HepG2 (cell line): ENCODE measurements at regions not wholly inside any gene's neighbourhood (a gene's known extent, or its start where the extent isn't known, plus 50 kb on each side); places are given as distances from the start of the nearest gene placed in this dataset.

Experiments
- ATAC-seq: fragments of 200-7000 bp; cut with Tn5 transposase; 3 replicates; pipeline ENCODE4 v1.9.1; 2020; ENCODE audit warnings: mild to moderate bottlenecking, moderate library complexity
- BruUV-seq: library from RNA; stranded (reverse); fragments of 400-500 nt; replicated peaks from 2 replicates; lab custom pipeline; 2021; lab: Mats Ljungman, UMichigan
- CTCF ChIA-PET: fragments of 300-600 bp; formaldehyde crosslinking; extraction: SDS; loops from one replicate; lab custom pipeline; 2021; ENCODE audit warnings: low total read pairs, inconsistent platforms, low intra/inter-chr PET ratio; lab: Yijun Ruan, JAX
- POLR2A ChIA-PET: fragments of 350-600 bp; sonication (Branson Sonifier 250); formaldehyde crosslinking; loops from one replicate; lab custom pipeline; 2020; ENCODE audit warnings: antibody characterized with exemption, inconsistent platforms; lab: Yijun Ruan, JAX
- DNase-seq: peaks from one replicate; pipeline ENCODE4 v3.0.0-alpha.2; 2015; ENCODE audit warnings: low spot score
- FAIRE-seq: peaks from 3 replicates; lab custom pipeline; 2011; peaks lifted over from hg19 to GRCh38; lab: Jason Lieb, UNC
- H2AFZ ChIP-seq: one replicate; pipeline ENCODE4 v1.6.1; 2011; ENCODE audit warnings: low read length, inconsistent platforms
- H3K27ac ChIP-seq: fragments of 300-600 bp; 3 replicates; pipeline ENCODE4 v1.8.0; 2011; ENCODE audit warnings: mixed run types, mild to moderate bottlenecking, mixed read lengths, low read length, inconsistent platforms; ENCODE audit not compliant: insufficient read depth; ENCODE audit errors: extremely low read length
- H3K27me3 ChIP-seq, 2 experiments: fragments of 200-600 bp in 1 of 2; 2 replicates in 1 of 2; 3 replicates in 1 of 2; pipeline versions ENCODE4 v1.6.0 to v1.8.0; 2011; ENCODE audit warnings: low read length in 2 of 2, mild to moderate bottlenecking in 2 of 2, moderate library complexity in 2 of 2, inconsistent platforms in 1 of 2; ENCODE audit not compliant: insufficient read depth in 2 of 2, control insufficient read depth in 1 of 2
- H3K36me3 ChIP-seq, 2 experiments: fragments of 200-600 bp in 1 of 2; replicated peaks in 1 of 2; 2 replicates in 1 of 2; 3 replicates in 1 of 2; pipeline versions ENCODE4 v1.5.1 to v1.8.0; 2011; ENCODE audit warnings: low read length in 2 of 2, inconsistent platforms in 1 of 2; ENCODE audit not compliant: insufficient read depth in 2 of 2, control insufficient read depth in 1 of 2
- H3K4me1 ChIP-seq: 2 replicates; pipeline ENCODE4 v1.5.1; 2012; ENCODE audit warnings: low read length, inconsistent platforms; ENCODE audit not compliant: insufficient read depth
- H3K4me2 ChIP-seq: 2 replicates; pipeline ENCODE4 v1.6.0; 2011; ENCODE audit warnings: low read depth, low read length, inconsistent platforms
- H3K4me3 ChIP-seq, 3 experiments: fragments of 200-600 bp in 1 of 3; sonication (generic), shearing (Covaris generic) in 1 of 3; replicated peaks in 1 of 3; 2 replicates each; pipeline ENCODE4 v1.5.1; 2011 to 2016; ENCODE audit warnings: low read length in 3 of 3, inconsistent platforms in 2 of 3, low read depth in 2 of 3, mild to moderate bottlenecking in 2 of 3, control low read depth in 1 of 3, mixed read lengths in 1 of 3; ENCODE audit not compliant: insufficient read depth in 1 of 3
- H3K79me2 ChIP-seq: one replicate; pipeline ENCODE4 v1.6.1; 2011; ENCODE audit warnings: low read length, inconsistent platforms; ENCODE audit not compliant: insufficient read depth
- H3K9ac ChIP-seq: 2 replicates; pipeline ENCODE4 v1.6.0; 2011; ENCODE audit warnings: mild to moderate bottlenecking, low read depth, low read length, inconsistent platforms; ENCODE audit not compliant: insufficient read depth
- H3K9me3 ChIP-seq: 2 replicates; pipeline ENCODE4 v1.5.1; 2012; ENCODE audit warnings: mild to moderate bottlenecking, low read length
- H4K20me1 ChIP-seq: 2 replicates; pipeline ENCODE4 v1.6.0; 2011; ENCODE audit warnings: inconsistent platforms, mild to moderate bottlenecking, low read length, moderate library complexity; ENCODE audit not compliant: insufficient read depth
- CBFB ChIP-seq: sonication (generic); formaldehyde crosslinking; IDR thresholded peaks from 2 replicates; pipeline ENCODE4 v1.4.0; 2020; ENCODE audit warnings: missing genetic modification reagents
- DMAP1 ChIP-seq: IDR thresholded peaks from 2 replicates; pipeline ENCODE4 v1.6.1; 2016
- HNRNPUL1 ChIP-seq: fragments of 200-400 bp; formaldehyde crosslinking; IDR thresholded peaks from 2 replicates; pipeline ENCODE4 v1.6.1; 2017; ENCODE audit warnings: low read depth, mild to moderate bottlenecking, low read length, moderate library complexity
- SRSF4 ChIP-seq: fragments of 200-400 bp; formaldehyde crosslinking; IDR thresholded peaks from one replicate; pipeline ENCODE4 v1.6.1; 2018; ENCODE audit warnings: mild to moderate bottlenecking, low read depth, low read length, moderate library complexity; ENCODE audit not compliant: poor library complexity, severe bottlenecking
- XRCC5 ChIP-seq: fragments of 200-400 bp; formaldehyde crosslinking; optimal IDR thresholded peaks from 2 replicates; pipeline ENCODE3; 2017; ENCODE audit warnings: mild to moderate bottlenecking, low read length
- ZEB1 ChIP-seq: IDR thresholded peaks from 2 replicates; pipeline ENCODE4 v1.6.1; 2012; ENCODE audit warnings: mild to moderate bottlenecking, low read depth, inconsistent platforms; ENCODE audit not compliant: insufficient replicate concordance
- ZNF17 ChIP-seq: sonication (generic); formaldehyde crosslinking; IDR thresholded peaks from 2 replicates; pipeline ENCODE4 v1.5.0; 2020; ENCODE audit warnings: mild to moderate bottlenecking, missing genetic modification reagents
- ZNF382 ChIP-seq: sonication (generic); formaldehyde crosslinking; IDR thresholded peaks from 2 replicates; pipeline ENCODE4 v1.5.0; 2020; ENCODE audit warnings: missing genetic modification reagents, mild to moderate bottlenecking, borderline replicate concordance
- ZNF775 ChIP-seq: sonication (generic); formaldehyde crosslinking; IDR thresholded peaks from 2 replicates; pipeline ENCODE4 v1.4.0; 2020; ENCODE audit warnings: missing genetic modification reagents, mild to moderate bottlenecking, moderate library complexity, borderline replicate concordance
- ZNF879 ChIP-seq: sonication (generic); formaldehyde crosslinking; IDR thresholded peaks from 2 replicates; pipeline ENCODE4 v1.8.1; 2023; ENCODE audit warnings: missing genetic modification reagents
- WGBS: methylation state at CpG from one replicate; pipeline ENCODE4 v1.1.6; 2017; ENCODE audit warnings: low lambda C conversion rate; 5-methylcytosine and 5-hydroxymethylcytosine counted together
- in situ Hi-C: cut with HindIII; loops from 2 replicates; pipeline ENCODE4 v1.10.0; 2017; ENCODE audit warnings: low pct_unique_long_range_greater_than_20kb; ENCODE audit not compliant: extremely low pct_ligation_motif_present
- intact Hi-C: fragments of 100-400 bp; cut with micrococcal nuclease; formaldehyde crosslinking; loops from one replicate; pipeline ENCODE4 v1.10.0; 2022; ENCODE audit not compliant: unreplicated experiment
- TF ChIP-seq, protein P1 (sequence below): sonication (generic); formaldehyde crosslinking; IDR thresholded peaks from 2 replicates; pipeline ENCODE4 v1.4.0; 2020; ENCODE audit warnings: missing genetic modification reagents
- TF ChIP-seq, protein P2 (sequence below): sonication (generic); formaldehyde crosslinking; IDR thresholded peaks from 2 replicates; pipeline ENCODE4 v1.5.0; 2020; ENCODE audit warnings: mild to moderate bottlenecking, missing genetic modification reagents
- TF ChIP-seq, protein P3 (sequence below): sonication (generic); formaldehyde crosslinking; IDR thresholded peaks from 2 replicates; pipeline ENCODE4 v1.4.0; 2020; ENCODE audit warnings: missing genetic modification reagents, low read depth, mild to moderate bottlenecking, borderline replicate concordance

- Histone ChIP-seq H3K27me3 (no peaks in the 10 kb centered on the region), H2AFZ (no peak overlapping the region), H3K4me1 (no peaks in the 10 kb centered on the region), H4K20me1 (no peaks in the 10 kb centered on the region), H3K36me3 (no peaks in the 10 kb centered on the region), H3K4me3 (no peak overlapping the region), H3K27ac (no peak overlapping the region), H3K9ac (no peak overlapping the region), H3K9me3 (no peaks in the 10 kb centered on the region), H3K4me2 (no peak overlapping the region), H3K79me2 (no peaks in the 10 kb centered on the region)
- TF ChIP-seq HNRNPUL1 (no peak), DMAP1 (CRISPR knock-in tag) (no peak), SRSF4 (no peak), CBFB (CRISPR knock-in tag) (no peak), ZNF17 (CRISPR knock-in tag) (no peak), ZEB1 (no peak), ZNF775 (CRISPR knock-in tag) (no peak), ZNF879 (CRISPR knock-in tag) (no peak), XRCC5 (no peak), ZNF382 (CRISPR knock-in tag) (no peak)
- TF ChIP-seq, protein P1, sequence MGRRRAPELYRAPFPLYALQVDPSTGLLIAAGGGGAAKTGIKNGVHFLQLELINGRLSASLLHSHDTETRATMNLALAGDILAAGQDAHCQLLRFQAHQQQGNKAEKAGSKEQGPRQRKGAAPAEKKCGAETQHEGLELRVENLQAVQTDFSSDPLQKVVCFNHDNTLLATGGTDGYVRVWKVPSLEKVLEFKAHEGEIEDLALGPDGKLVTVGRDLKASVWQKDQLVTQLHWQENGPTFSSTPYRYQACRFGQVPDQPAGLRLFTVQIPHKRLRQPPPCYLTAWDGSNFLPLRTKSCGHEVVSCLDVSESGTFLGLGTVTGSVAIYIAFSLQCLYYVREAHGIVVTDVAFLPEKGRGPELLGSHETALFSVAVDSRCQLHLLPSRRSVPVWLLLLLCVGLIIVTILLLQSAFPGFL (CRISPR knock-in tag), result no peak
- TF ChIP-seq, protein P2, sequence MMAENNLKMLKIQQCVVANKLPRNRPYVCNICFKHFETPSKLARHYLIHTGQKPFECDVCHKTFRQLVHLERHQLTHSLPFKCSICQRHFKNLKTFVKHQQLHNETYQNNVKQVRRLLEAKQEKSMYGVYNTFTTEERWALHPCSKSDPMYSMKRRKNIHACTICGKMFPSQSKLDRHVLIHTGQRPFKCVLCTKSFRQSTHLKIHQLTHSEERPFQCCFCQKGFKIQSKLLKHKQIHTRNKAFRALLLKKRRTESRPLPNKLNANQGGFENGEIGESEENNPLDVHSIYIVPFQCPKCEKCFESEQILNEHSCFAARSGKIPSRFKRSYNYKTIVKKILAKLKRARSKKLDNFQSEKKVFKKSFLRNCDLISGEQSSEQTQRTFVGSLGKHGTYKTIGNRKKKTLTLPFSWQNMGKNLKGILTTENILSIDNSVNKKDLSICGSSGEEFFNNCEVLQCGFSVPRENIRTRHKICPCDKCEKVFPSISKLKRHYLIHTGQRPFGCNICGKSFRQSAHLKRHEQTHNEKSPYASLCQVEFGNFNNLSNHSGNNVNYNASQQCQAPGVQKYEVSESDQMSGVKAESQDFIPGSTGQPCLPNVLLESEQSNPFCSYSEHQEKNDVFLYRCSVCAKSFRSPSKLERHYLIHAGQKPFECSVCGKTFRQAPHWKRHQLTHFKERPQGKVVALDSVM (CRISPR knock-in tag), result no peak
- TF ChIP-seq, protein P3, sequence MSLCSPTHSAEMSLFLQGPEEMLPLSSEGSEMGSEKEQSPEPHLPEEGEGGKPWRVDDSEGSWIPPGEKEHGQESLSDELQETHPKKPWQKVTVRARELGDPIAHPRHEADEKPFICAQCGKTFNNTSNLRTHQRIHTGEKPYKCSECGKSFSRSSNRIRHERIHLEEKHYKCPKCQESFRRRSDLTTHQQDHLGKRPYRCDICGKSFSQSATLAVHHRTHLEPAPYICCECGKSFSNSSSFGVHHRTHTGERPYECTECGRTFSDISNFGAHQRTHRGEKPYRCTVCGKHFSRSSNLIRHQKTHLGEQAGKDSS (CRISPR knock-in tag), result no peak
- WGBS, result 0% methylated on average over 1 of the region's 1 CpG
- DNase-seq, result no peak
- BruUV-seq, result no TSS peak
- POLR2A ChIA-PET, result no interaction called here
- FAIRE-seq, result no peak
- ATAC-seq, result no peak
- intact Hi-C loops (no loop called here), in situ Hi-C loops (no loop called here)
- CTCF ChIA-PET, result no interaction called here
Measured at GRCh38 chr3:107256963-107257362, 120.3 kb upstream of the CCDC54 start.
